ENCODE measurements at regions not wholly inside any gene's neighbourhood (a gene's known extent, or its start where the extent isn't known, plus 50 kb on each side); places are given as distances from the start of the nearest gene placed in this dataset.

GRCh38 chr5:122584411-122585300 lies 190.2 kb upstream of the SNX2 start:
- TF ChIP-seq REST (IDR thresholded peaks at IDR 0.05; ENCODE audit: insufficient replicate concordance, low read depth) = no peak
- no peak for TF ChIP-seq POLR2AphosphoS5 (IDR thresholded peaks at IDR 0.05; ENCODE audit: low read depth)
- TF ChIP-seq CTCF (IDR thresholded peaks at IDR 0.05; ENCODE audit: insufficient read depth, low read length) = no peak
